GM23338 (cell line): ENCODE measurements at regions not wholly inside any gene's neighbourhood (a gene's known extent, or its start where the extent isn't known, plus 50 kb on each side); places are given as distances from the start of the nearest gene placed in this dataset.

ENCODE experiments used
- CREB1 ChIP-seq: fragments of 250-450 bp; sonication (Bioruptor Pico); IDR thresholded peaks from 2 replicates; pipeline ENCODE4 v1.5.0; 2020; ENCODE audit warnings: low read depth, mild to moderate bottlenecking, moderate library complexity
- EZH2 ChIP-seq: fragments of 200-600 bp; sonication (generic); IDR thresholded peaks from one replicate; pipeline ENCODE4 v1.8.0; 2017; ENCODE audit warnings: antibody characterized with exemption, mild to moderate bottlenecking, low read depth; ENCODE audit not compliant: unreplicated experiment
- EZH2phosphoT487 ChIP-seq: fragments of 200-600 bp; sonication (generic); IDR thresholded peaks from one replicate; pipeline ENCODE4 v1.8.1; 2018; ENCODE audit warnings: antibody characterized with exemption; ENCODE audit not compliant: unreplicated experiment
- JUNB ChIP-seq: IDR thresholded peaks from one replicate; pipeline ENCODE4 v1.6.1; 2016; ENCODE audit warnings: antibody characterized with exemption; ENCODE audit not compliant: unreplicated experiment
- NANOG ChIP-seq: IDR thresholded peaks from 2 replicates; pipeline ENCODE4 v1.6.1; 2016; ENCODE audit warnings: antibody characterized with exemption, borderline replicate concordance
- POLR2AphosphoS5 ChIP-seq: IDR thresholded peaks from 2 replicates; pipeline ENCODE4 v1.6.1; 2016; ENCODE audit warnings: antibody characterized with exemption, low read depth
- STAT1 ChIP-seq: IDR thresholded peaks from one replicate; pipeline ENCODE4 v1.6.1; 2016; ENCODE audit warnings: antibody characterized with exemption; ENCODE audit not compliant: unreplicated experiment
- ZNF114 ChIP-seq: fragments of 250-450 bp; sonication (Bioruptor Pico); IDR thresholded peaks from 2 replicates; pipeline ENCODE4 v1.5.0; 2020; ENCODE audit warnings: mild to moderate bottlenecking, moderate library complexity
- ZNF331 ChIP-seq: fragments of 250-450 bp; sonication (Bioruptor Pico); IDR thresholded peaks from 2 replicates; pipeline ENCODE4 v1.5.0; 2020; ENCODE audit warnings: low read depth, mild to moderate bottlenecking, moderate library complexity
- TF ChIP-seq, protein P1 (sequence below), 2 experiments: fragments of 200-600 bp in 1 of 2; sonication (generic) in 1 of 2; conservative IDR thresholded peaks; 2 replicates each; pipeline versions ENCODE4 v1.5.1 to v1.6.1; 2016 to 2017; ENCODE audit warnings: antibody characterized with exemption in 2 of 2, low read depth in 2 of 2, mild to moderate bottlenecking in 2 of 2, moderate library complexity in 1 of 2
- TF ChIP-seq, protein P2 (sequence below): IDR thresholded peaks from one replicate; pipeline ENCODE4 v1.6.1; 2018; ENCODE audit warnings: antibody characterized with exemption; ENCODE audit not compliant: unreplicated experiment
- TF ChIP-seq, protein P3 (sequence below): fragments of 250-450 bp; sonication (Bioruptor Pico); IDR thresholded peaks from 2 replicates; pipeline ENCODE4 v1.5.0; 2020; ENCODE audit warnings: mild to moderate bottlenecking, moderate library complexity
- TF ChIP-seq, protein P4 (sequence below): IDR thresholded peaks from 2 replicates; pipeline ENCODE4 v1.6.1; 2016; ENCODE audit warnings: antibody characterized with exemption

DNA sequence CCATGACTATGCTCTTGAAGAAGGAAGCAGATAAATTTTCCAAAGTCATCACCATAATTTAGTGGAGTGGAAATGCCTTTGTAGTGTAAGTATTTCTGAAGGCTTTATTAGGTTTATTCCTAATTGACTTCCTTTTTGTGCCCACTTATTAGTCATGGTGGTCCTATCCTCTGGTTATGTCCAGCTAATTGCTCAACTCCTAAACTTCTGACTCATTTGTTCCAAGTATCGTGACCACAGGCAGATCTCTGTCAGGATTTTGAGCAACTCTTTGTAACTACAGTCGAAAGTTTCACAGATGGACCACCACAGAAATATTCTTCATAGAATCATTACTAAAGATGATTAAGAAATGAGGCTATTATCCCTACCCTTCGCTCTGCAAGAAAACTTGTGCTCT lies 315.6 kb upstream of the PTCHD4 start:
- TF ChIP-seq POLR2AphosphoS5 (no peak), ZNF331 (CRISPR knock-in tag) (no peak), JUNB (no peak), CREB1 (no peak), EZH2phosphoT487 (no peak), NANOG (no peak), ZNF114 (no peak), EZH2 (no peak), STAT1 (no peak)
- TF ChIP-seq, protein P1, sequence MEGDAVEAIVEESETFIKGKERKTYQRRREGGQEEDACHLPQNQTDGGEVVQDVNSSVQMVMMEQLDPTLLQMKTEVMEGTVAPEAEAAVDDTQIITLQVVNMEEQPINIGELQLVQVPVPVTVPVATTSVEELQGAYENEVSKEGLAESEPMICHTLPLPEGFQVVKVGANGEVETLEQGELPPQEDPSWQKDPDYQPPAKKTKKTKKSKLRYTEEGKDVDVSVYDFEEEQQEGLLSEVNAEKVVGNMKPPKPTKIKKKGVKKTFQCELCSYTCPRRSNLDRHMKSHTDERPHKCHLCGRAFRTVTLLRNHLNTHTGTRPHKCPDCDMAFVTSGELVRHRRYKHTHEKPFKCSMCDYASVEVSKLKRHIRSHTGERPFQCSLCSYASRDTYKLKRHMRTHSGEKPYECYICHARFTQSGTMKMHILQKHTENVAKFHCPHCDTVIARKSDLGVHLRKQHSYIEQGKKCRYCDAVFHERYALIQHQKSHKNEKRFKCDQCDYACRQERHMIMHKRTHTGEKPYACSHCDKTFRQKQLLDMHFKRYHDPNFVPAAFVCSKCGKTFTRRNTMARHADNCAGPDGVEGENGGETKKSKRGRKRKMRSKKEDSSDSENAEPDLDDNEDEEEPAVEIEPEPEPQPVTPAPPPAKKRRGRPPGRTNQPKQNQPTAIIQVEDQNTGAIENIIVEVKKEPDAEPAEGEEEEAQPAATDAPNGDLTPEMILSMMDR (conservative IDR thresholded peaks at IDR 0.05; ENCODE audit: low read depth in 2 of 2) = no peak
- TF ChIP-seq, protein P2, sequence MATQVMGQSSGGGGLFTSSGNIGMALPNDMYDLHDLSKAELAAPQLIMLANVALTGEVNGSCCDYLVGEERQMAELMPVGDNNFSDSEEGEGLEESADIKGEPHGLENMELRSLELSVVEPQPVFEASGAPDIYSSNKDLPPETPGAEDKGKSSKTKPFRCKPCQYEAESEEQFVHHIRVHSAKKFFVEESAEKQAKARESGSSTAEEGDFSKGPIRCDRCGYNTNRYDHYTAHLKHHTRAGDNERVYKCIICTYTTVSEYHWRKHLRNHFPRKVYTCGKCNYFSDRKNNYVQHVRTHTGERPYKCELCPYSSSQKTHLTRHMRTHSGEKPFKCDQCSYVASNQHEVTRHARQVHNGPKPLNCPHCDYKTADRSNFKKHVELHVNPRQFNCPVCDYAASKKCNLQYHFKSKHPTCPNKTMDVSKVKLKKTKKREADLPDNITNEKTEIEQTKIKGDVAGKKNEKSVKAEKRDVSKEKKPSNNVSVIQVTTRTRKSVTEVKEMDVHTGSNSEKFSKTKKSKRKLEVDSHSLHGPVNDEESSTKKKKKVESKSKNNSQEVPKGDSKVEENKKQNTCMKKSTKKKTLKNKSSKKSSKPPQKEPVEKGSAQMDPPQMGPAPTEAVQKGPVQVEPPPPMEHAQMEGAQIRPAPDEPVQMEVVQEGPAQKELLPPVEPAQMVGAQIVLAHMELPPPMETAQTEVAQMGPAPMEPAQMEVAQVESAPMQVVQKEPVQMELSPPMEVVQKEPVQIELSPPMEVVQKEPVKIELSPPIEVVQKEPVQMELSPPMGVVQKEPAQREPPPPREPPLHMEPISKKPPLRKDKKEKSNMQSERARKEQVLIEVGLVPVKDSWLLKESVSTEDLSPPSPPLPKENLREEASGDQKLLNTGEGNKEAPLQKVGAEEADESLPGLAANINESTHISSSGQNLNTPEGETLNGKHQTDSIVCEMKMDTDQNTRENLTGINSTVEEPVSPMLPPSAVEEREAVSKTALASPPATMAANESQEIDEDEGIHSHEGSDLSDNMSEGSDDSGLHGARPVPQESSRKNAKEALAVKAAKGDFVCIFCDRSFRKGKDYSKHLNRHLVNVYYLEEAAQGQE = no peak
- TF ChIP-seq, protein P3, sequence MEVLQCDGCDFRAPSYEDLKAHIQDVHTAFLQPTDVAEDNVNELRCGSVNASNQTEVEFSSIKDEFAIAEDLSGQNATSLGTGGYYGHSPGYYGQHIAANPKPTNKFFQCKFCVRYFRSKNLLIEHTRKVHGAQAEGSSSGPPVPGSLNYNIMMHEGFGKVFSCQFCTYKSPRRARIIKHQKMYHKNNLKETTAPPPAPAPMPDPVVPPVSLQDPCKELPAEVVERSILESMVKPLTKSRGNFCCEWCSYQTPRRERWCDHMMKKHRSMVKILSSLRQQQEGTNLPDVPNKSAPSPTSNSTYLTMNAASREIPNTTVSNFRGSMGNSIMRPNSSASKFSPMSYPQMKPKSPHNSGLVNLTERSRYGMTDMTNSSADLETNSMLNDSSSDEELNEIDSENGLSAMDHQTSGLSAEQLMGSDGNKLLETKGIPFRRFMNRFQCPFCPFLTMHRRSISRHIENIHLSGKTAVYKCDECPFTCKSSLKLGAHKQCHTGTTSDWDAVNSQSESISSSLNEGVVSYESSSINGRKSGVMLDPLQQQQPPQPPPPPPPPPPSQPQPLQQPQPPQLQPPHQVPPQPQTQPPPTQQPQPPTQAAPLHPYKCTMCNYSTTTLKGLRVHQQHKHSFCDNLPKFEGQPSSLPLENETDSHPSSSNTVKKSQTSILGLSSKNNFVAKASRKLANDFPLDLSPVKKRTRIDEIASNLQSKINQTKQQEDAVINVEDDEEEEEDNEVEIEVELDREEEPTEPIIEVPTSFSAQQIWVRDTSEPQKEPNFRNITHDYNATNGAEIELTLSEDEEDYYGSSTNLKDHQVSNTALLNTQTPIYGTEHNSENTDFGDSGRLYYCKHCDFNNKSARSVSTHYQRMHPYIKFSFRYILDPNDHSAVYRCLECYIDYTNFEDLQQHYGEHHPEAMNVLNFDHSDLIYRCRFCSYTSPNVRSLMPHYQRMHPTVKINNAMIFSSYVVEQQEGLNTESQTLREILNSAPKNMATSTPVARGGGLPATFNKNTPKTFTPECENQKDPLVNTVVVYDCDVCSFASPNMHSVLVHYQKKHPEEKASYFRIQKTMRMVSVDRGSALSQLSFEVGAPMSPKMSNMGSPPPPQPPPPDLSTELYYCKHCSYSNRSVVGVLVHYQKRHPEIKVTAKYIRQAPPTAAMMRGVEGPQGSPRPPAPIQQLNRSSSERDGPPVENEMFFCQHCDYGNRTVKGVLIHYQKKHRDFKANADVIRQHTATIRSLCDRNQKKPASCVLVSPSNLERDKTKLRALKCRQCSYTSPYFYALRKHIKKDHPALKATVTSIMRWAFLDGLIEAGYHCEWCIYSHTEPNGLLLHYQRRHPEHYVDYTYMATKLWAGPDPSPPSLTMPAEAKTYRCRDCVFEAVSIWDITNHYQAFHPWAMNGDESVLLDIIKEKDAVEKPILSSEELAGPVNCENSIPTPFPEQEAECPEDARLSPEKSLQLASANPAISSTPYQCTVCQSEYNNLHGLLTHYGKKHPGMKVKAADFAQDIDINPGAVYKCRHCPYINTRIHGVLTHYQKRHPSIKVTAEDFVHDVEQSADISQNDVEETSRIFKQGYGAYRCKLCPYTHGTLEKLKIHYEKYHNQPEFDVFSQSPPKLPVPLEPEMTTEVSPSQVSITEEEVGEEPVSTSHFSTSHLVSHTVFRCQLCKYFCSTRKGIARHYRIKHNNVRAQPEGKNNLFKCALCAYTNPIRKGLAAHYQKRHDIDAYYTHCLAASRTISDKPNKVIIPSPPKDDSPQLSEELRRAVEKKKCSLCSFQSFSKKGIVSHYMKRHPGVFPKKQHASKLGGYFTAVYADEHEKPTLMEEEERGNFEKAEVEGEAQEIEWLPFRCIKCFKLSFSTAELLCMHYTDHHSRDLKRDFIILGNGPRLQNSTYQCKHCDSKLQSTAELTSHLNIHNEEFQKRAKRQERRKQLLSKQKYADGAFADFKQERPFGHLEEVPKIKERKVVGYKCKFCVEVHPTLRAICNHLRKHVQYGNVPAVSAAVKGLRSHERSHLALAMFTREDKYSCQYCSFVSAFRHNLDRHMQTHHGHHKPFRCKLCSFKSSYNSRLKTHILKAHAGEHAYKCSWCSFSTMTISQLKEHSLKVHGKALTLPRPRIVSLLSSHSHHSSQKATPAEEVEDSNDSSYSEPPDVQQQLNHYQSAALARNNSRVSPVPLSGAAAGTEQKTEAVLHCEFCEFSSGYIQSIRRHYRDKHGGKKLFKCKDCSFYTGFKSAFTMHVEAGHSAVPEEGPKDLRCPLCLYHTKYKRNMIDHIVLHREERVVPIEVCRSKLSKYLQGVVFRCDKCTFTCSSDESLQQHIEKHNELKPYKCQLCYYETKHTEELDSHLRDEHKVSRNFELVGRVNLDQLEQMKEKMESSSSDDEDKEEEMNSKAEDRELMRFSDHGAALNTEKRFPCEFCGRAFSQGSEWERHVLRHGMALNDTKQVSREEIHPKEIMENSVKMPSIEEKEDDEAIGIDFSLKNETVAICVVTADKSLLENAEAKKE = no peak
- TF ChIP-seq, protein P4, sequence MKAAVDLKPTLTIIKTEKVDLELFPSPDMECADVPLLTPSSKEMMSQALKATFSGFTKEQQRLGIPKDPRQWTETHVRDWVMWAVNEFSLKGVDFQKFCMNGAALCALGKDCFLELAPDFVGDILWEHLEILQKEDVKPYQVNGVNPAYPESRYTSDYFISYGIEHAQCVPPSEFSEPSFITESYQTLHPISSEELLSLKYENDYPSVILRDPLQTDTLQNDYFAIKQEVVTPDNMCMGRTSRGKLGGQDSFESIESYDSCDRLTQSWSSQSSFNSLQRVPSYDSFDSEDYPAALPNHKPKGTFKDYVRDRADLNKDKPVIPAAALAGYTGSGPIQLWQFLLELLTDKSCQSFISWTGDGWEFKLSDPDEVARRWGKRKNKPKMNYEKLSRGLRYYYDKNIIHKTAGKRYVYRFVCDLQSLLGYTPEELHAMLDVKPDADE = no peak
